Gastroesophageal sphincter (tissue), 3 donors: ENCODE measurements at regions not wholly inside any gene's neighbourhood (a gene's known extent, or its start where the extent isn't known, plus 50 kb on each side); places are given as distances from the start of the nearest gene placed in this dataset.
"Not testable (repeated sequence)": the region's sequence is repeated elsewhere in the genome, so short reads cannot be mapped to it uniquely, and the experiment has no call there.

Experiments used
- CTCF ChIP-seq, 4 experiments: fragments of 200-600 bp in 2 of 4; fragments of 450-650 bp in 2 of 4; sonication (generic) in 1 of 4; IDR thresholded peaks; one replicate each; pipeline ENCODE4 v1.5.1; 2017 to 2019; ENCODE audit warnings: antibody characterized with exemption in 4 of 4, mild to moderate bottlenecking in 2 of 4, moderate library complexity in 2 of 4
- POLR2A ChIP-seq, 2 donors: fragments of 450-650 bp; IDR thresholded peaks; one replicate each; pipeline ENCODE4 v1.6.1; 2017; ENCODE audit warnings: antibody characterized with exemption in 2 of 2, mild to moderate bottlenecking in 2 of 2, moderate library complexity in 1 of 2

- TF ChIP-seq CTCF, POLR2A (IDR thresholded peaks at IDR 0.05): not testable (repeated sequence)
These were observed 1894.1 kb downstream of the FOXD4L5 start for GRCh38 chr9:63390897-63391296.
